ENCODE measurements at regions not wholly inside any gene's neighbourhood (a gene's known extent, or its start where the extent isn't known, plus 50 kb on each side); places are given as distances from the start of the nearest gene placed in this dataset.

DNA sequence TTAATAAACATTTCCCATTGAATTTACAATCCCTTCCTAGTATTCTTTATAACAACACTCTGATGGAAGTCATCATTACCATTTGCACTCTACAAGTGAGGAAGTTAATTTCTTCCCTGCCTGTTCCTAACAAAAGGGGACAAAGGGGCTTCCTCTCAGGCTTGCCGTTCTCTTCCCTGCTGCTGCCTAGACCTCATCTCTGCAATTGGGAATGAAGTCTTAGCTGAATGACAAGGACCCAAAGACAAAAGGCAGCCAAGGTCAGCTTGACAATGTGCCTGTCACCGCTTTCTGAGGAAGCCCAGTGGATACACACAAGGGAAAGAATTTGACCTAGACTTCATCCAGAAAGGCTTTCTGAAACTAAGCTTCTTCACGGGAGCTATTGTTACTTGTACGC lies 416.4 kb downstream of the CMPK2 start:
- TF ChIP-seq, protein P1, sequence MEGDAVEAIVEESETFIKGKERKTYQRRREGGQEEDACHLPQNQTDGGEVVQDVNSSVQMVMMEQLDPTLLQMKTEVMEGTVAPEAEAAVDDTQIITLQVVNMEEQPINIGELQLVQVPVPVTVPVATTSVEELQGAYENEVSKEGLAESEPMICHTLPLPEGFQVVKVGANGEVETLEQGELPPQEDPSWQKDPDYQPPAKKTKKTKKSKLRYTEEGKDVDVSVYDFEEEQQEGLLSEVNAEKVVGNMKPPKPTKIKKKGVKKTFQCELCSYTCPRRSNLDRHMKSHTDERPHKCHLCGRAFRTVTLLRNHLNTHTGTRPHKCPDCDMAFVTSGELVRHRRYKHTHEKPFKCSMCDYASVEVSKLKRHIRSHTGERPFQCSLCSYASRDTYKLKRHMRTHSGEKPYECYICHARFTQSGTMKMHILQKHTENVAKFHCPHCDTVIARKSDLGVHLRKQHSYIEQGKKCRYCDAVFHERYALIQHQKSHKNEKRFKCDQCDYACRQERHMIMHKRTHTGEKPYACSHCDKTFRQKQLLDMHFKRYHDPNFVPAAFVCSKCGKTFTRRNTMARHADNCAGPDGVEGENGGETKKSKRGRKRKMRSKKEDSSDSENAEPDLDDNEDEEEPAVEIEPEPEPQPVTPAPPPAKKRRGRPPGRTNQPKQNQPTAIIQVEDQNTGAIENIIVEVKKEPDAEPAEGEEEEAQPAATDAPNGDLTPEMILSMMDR (IDR thresholded peaks at IDR 0.05; ENCODE audit: low read depth, low read length) = no peak
- no peak for TF ChIP-seq POLR2A (IDR thresholded peaks at IDR 0.05; ENCODE audit: extremely low read depth, insufficient read length)
- TF ChIP-seq, protein P2, sequence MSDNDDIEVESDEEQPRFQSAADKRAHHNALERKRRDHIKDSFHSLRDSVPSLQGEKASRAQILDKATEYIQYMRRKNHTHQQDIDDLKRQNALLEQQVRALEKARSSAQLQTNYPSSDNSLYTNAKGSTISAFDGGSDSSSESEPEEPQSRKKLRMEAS (IDR thresholded peaks at IDR 0.05; ENCODE audit: low read depth, low read length) = no peak
- TF ChIP-seq MYC (IDR thresholded peaks at IDR 0.05; ENCODE audit: low read depth, low read length) = no peak
